DOHH2 (cell line): ENCODE measurements at regions not wholly inside any gene's neighbourhood (a gene's known extent, or its start where the extent isn't known, plus 50 kb on each side); places are given as distances from the start of the nearest gene placed in this dataset.

Experiments used
- H3F3A ChIP-seq: fragments of 200-600 bp; sonication (generic), shearing (Covaris generic); 2 replicates; pipeline ENCODE4 v1.6.0; 2016; ENCODE audit warnings: antibody characterized with exemption, mild to moderate bottlenecking; ENCODE audit not compliant: control insufficient read depth, insufficient read depth
- H3K27ac ChIP-seq: fragments of 200-600 bp; sonication (generic); 2 replicates; pipeline ENCODE4 v1.5.1; 2014; ENCODE audit warnings: low read depth, mild to moderate bottlenecking, low read length, moderate library complexity
- H3K27me3 ChIP-seq: fragments of 200-600 bp; sonication (generic); 2 replicates; pipeline ENCODE4 v1.6.1; 2014; ENCODE audit warnings: mild to moderate bottlenecking, low read length, mixed read lengths; ENCODE audit not compliant: control insufficient read depth
- H3K36me3 ChIP-seq: fragments of 200-600 bp; sonication (generic); 2 replicates; pipeline ENCODE4 v1.6.1; 2014; ENCODE audit warnings: mild to moderate bottlenecking, low read length, moderate library complexity, mixed read lengths; ENCODE audit not compliant: control insufficient read depth
- H3K4me1 ChIP-seq: fragments of 200-600 bp; sonication (generic); 2 replicates; pipeline ENCODE4 v1.6.1; 2014; ENCODE audit warnings: mild to moderate bottlenecking, low read length, mixed read lengths; ENCODE audit not compliant: control insufficient read depth
- H3K4me2 ChIP-seq: fragments of 200-600 bp; sonication (generic); 2 replicates; pipeline ENCODE4 v1.6.0; 2014; ENCODE audit warnings: mild to moderate bottlenecking, low read length, moderate library complexity
- H3K4me3 ChIP-seq: fragments of 200-600 bp; sonication (generic); 2 replicates; pipeline ENCODE4 v1.5.1; 2014; ENCODE audit warnings: mild to moderate bottlenecking, low read length, mixed read lengths
- H3K79me2 ChIP-seq: fragments of 200-600 bp; sonication (generic); 2 replicates; pipeline ENCODE4 v1.6.1; 2014; ENCODE audit warnings: mild to moderate bottlenecking, low read length, mixed read lengths; ENCODE audit not compliant: control insufficient read depth
- H3K9me2 ChIP-seq: fragments of 200-600 bp; sonication (generic); replicated peaks from 2 replicates; pipeline ENCODE4 v1.6.1; 2014; ENCODE audit warnings: mild to moderate bottlenecking, low read length, mixed read lengths; ENCODE audit not compliant: control insufficient read depth
- H3K9me3 ChIP-seq: fragments of 200-600 bp; sonication (generic); 2 replicates; pipeline ENCODE4 v1.6.1; 2014; ENCODE audit warnings: antibody characterized with exemption, low read length, mixed read lengths; ENCODE audit not compliant: control insufficient read depth, insufficient read depth
- H4K20me1 ChIP-seq: fragments of 200-600 bp; sonication (generic); 2 replicates; pipeline ENCODE4 v1.6.0; 2014; ENCODE audit warnings: low read depth, mild to moderate bottlenecking, antibody characterized with exemption, low read length, moderate library complexity; ENCODE audit not compliant: control insufficient read depth, insufficient read depth
- CTCF ChIP-seq: fragments of 200-600 bp; sonication (generic); IDR thresholded peaks from one replicate; pipeline ENCODE4 v1.5.1; 2014; ENCODE audit warnings: antibody characterized with exemption, mild to moderate bottlenecking, low read depth, low read length; ENCODE audit not compliant: poor library complexity, severe bottlenecking
- EZH2phosphoT487 ChIP-seq: fragments of 200-600 bp; sonication (generic); IDR thresholded peaks from 2 replicates; pipeline ENCODE4 v1.6.1; 2017; ENCODE audit warnings: borderline replicate concordance, mild to moderate bottlenecking, antibody characterized with exemption, low read length, moderate library complexity, mixed read lengths

GRCh38 chr12:82015623-82016347 is 256.6 kb upstream of the PPFIA2 start:
- TF ChIP-seq EZH2phosphoT487 = no peak
- no peak for TF ChIP-seq CTCF
- Histone ChIP-seq H3K4me3 (no peak overlapping the region), H3K36me3 (no peaks in the 10 kb centered on the region), H3F3A (no peaks in the 10 kb centered on the region), H4K20me1 (no peaks in the 10 kb centered on the region), H3K9me2 (no peaks in the 10 kb centered on the region), H3K27me3 (no peaks in the 10 kb centered on the region), H3K4me1 (no peaks in the 10 kb centered on the region), H3K9me3 (peaks cover 10% of the 10 kb centered on the region; the same call in 1 of the 2 replicates), H3K79me2 (no peaks in the 10 kb centered on the region), H3K27ac (no peak overlapping the region), H3K4me2 (no peak overlapping the region)

- H3K79me2 ChIP-seq = no peaks in the 10 kb centered on the region
- H3K9me3 ChIP-seq = peaks cover 2% of the 10 kb centered on the region; the same call in 1 of the 2 replicates
- no peaks in the 10 kb centered on the region for H3K4me1 ChIP-seq
- no peaks in the 10 kb centered on the region for H3F3A ChIP-seq
- H4K20me1 ChIP-seq = no peaks in the 10 kb centered on the region
- H3K27me3 ChIP-seq = no peaks in the 10 kb centered on the region
- no peaks in the 10 kb centered on the region for H3K9me2 ChIP-seq
- H3K27ac ChIP-seq = no peak overlapping the region
- TF ChIP-seq CTCF (no peak), EZH2phosphoT487 (no peak)
- no peak overlapping the region for H3K4me3 ChIP-seq
- no peak overlapping the region for H3K4me2 ChIP-seq
- no peaks in the 10 kb centered on the region for H3K36me3 ChIP-seq
Measured at GRCh38 chr12:82012176-82012575, 253.0 kb upstream of the PPFIA2 start.

- H3K9me3 ChIP-seq = no peaks in the 10 kb centered on the region
- no peaks in the 10 kb centered on the region for H3K79me2 ChIP-seq
- TF ChIP-seq EZH2phosphoT487 (no peak), CTCF (no peak)
- no peaks in the 10 kb centered on the region for H3K9me2 ChIP-seq
- H3K27me3 ChIP-seq = no peaks in the 10 kb centered on the region
- H3F3A ChIP-seq = no peaks in the 10 kb centered on the region
- no peaks in the 10 kb centered on the region for H4K20me1 ChIP-seq
- H3K4me2 ChIP-seq = no peak overlapping the region
- no peak overlapping the region for H3K27ac ChIP-seq
- H3K4me3 ChIP-seq = no peak overlapping the region
- H3K36me3 ChIP-seq = no peaks in the 10 kb centered on the region
- H3K4me1 ChIP-seq = no peaks in the 10 kb centered on the region
Measured at GRCh38 chr12:82009524-82009923, 250.4 kb upstream of the PPFIA2 start.
